GM19397 (cell line): ENCODE measurements at regions not wholly inside any gene's neighbourhood (a gene's known extent, or its start where the extent isn't known, plus 50 kb on each side); places are given as distances from the start of the nearest gene placed in this dataset.

Experiments used
- ATAC-seq: cut with Tn5 transposase; IDR thresholded peaks from one replicate; pipeline ENCODE4 v1.9.1; 2021; ENCODE audit warnings: mild to moderate bottlenecking, moderate library complexity; ENCODE audit not compliant: unreplicated experiment

DNA sequence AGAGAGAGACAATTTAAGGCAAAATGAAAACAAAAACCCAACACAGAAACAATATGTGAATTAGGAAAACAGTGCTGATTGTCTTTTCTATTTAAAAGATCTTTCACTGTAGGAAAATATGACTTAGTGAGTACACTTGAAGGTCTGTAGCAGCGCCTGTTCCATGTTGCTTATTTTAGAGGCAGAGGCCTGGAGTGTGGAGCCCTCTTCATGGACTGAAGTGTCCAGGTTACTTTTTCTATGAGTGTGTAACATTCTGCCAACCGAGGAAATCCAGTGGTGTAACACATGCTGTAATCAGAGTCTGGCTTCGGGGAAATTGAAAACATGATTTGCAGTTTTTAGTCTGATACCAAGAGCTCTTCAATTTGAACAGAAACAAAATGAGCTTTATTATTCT, 64.0 kb upstream of the GPRIN3 start:
- ATAC-seq: no peak

DNA sequence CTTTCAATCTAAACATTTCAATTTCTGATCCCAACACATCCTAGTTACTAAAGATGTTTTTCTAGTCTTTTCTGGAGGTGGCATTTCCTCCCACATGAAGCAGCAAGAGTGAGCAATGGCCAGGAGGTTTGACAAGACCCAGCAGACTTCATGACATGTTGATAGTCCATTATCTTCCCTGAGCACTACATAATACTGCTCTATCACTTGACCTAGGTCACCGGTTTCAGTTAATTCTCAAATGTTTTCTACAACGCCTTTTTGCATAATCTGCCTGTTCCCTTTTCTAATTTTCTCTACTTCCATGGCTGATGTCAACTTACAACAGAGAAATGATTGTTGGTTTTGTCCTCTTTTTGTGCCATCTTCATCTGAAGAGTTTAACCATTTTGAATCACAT, 62.0 kb upstream of the GPRIN3 start:
- no peak for ATAC-seq

DNA sequence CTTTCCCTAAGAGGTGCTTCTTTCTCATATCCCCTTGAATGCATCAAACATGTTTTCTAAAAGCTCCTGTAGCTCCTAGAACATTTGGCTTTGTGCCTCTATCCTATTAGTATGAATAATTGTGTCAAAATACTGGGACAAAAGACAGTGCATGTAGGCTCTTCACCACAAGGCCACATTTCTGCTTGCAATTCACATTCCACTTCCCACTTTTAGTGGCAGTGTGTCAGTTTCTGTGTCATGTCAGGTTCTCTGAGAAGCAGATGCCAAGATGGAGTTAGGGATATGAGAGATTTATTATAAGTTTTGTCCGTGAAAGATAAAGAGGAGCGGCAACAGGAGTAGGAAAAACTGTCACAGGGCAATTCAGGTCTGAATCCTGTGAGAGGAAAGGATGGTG, 61.3 kb upstream of the GPRIN3 start:
- ATAC-seq: no peak

DNA sequence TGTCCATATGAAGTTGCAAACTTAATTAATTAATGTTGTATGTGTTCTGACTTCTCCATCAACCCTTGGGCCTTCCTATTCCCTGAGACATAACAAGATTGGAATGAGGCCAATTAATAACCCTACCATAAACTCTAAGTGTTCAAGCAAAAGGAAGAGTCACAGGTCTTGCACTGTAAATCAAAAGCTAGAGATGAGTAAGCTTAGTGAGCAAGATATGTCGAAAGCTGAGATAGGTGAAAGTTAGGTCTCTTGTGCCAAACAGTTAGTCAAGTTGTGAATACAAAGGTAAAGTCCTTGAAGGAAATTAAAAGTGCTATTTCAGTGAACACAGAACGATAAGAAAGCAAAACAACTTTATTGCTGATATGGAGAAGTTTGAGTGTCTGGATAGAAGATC, 58.2 kb upstream of the GPRIN3 start:
- ATAC-seq: no peak

DNA sequence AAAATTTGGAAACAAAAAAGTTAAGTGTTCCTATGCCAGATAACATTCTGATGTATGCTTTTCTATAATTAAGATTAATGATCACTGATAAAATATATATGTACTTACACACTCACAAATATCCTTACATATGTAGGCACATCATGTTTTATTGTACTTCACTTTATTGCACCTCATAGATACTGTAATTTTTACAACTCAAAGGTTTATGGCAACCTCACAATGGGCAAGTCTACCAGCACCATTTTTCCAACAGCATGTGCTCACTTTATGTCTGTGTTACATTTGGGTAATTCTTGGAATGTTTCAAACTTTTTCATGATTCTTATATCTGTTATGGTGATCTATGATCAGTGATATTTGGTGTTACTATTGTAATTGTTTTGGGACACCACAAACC, 57.8 kb upstream of the GPRIN3 start:
- no peak for ATAC-seq

DNA sequence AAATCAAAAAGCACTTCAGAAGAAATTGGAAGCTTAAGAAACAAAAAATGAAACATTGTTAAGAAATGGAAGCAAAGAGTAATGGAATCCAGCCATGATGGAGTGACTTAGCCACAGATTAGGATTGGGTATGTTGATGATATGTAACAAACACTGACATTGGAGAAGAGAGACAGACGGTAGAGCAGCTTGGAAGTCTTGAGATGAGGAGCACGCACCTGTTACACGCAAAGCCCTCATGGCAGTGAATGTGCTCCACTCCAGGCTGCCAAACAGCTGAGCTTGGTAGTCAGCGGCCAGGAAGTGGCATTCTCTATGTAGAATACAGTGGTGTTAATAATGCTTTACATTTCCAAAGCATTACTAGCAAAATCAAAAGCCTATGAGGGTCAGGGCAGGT, 56.9 kb upstream of the GPRIN3 start:
- no peak for ATAC-seq

DNA sequence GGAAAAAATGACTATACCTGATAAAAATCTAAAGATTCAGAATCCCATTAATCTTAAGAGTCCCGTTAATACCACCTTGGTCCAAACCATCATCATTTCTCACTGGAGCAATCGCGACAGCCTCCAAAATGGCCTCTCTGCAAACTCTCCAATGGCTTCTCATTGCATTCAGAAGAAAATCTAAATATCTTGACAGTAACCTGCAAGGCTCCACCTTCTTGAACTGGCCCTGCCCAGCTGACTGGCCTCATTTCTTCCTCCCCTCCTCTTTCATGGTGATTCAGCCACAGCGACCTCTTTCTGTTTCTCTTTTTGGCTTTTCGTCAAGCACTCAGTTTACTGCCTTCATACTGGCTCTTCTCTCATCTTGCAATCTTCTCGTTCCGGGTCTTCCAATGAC, 56.2 kb upstream of the GPRIN3 start:
- ATAC-seq: no peak

DNA sequence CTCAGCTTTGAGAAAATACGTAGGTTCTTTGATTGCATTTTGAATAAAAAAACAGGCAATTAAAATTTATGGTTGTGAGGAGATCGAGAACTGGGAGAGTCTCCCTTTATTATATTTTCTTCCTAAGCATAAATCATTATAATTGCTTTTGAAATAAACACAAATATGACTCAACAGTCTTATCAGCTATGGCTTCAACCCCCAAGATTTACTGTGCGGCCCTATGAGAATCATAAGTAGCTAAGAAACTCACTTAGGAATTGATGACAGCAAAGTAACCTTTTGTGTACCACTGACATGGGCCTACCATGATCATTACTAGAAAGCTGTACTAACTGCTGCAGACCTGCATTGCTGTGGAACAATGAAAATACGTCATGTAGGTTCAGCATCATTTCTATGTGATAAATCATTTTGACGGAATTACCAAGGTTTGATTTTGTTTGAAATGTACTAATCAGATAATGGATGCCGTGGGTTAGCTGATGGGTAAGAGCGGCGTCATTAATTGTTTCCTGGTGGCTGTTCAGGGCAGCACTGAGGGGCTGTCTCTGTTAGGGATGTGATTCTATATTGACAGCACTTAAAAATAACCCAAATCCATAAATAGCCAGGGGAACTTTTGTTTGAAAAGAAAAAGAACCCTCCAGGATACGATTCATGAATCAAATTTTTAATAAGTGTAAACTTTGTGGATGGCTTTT, 51.5 kb upstream of the GPRIN3 start:
- no peak for ATAC-seq

DNA sequence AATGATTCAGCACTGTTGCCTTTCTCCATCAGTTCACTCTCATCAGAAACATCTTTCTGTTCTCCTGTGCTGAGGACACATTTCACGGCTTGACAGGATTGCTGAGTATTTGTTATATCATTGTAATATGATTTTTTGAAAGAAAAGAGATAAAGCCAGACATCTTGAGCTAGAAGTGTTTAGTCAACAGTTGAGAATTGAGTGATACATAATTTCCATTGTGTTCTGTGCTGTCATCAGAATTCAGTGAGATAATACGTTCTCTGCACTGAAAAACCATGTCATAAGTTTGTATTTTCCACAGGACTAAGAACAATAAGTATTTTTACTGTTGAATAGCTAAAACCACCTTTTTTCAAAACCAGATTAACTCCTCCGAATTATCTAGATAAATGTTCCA, 50.2 kb upstream of the GPRIN3 start:
- ATAC-seq: no peak
